Hindlimb muscle (tissue), 1 donor: ENCODE measurements at regions not wholly inside any gene's neighbourhood (a gene's known extent, or its start where the extent isn't known, plus 50 kb on each side); places are given as distances from the start of the nearest gene placed in this dataset.
A peak's percentile ranks its signal among the peaks of the same experiment; 100 is the strongest.

Experiments used
- DNase-seq: peaks from one replicate; pipeline ENCODE4 v3.0.0-alpha.2; 2013

- DNase-seq = no peak
These were observed 211.3 kb downstream of the GPD2 start for GRCh38 chr2:156647377-156648010.

GRCh38 chr2:156648522-156648921, 212.3 kb downstream of the GPD2 start:
- DNase-seq = no peak

- DNase-seq = peak; percentile 38
These were observed 213.4 kb downstream of the GPD2 start for GRCh38 chr2:156649596-156649995.

- DNase-seq = no peak
These were observed 216.5 kb downstream of the GPD2 start for GRCh38 chr2:156652691-156653090.

GRCh38 chr2:156653675-156654074, 217.5 kb downstream of the GPD2 start:
- DNase-seq = no peak

GRCh38 chr2:156657809-156658208, 221.6 kb downstream of the GPD2 start:
- no peak for DNase-seq

- no peak for DNase-seq
These were observed 223.5 kb downstream of the GPD2 start for GRCh38 chr2:156659694-156660093.

- DNase-seq = no peak
These were observed 227.7 kb downstream of the GPD2 start for GRCh38 chr2:156663757-156664409.

- no peak for DNase-seq
These were observed 230.1 kb downstream of the GPD2 start for GRCh38 chr2:156666130-156666785.

- DNase-seq = no peak
These were observed 233.9 kb downstream of the GPD2 start for GRCh38 chr2:156670104-156670503.

- no peak for DNase-seq
These were observed 235.7 kb downstream of the GPD2 start for GRCh38 chr2:156671706-156672361.

GRCh38 chr2:156672556-156673332, 236.6 kb downstream of the GPD2 start:
- DNase-seq = no peak

- DNase-seq = no peak
These were observed 237.1 kb downstream of the GPD2 start for GRCh38 chr2:156673333-156673615.

- no peak for DNase-seq
These were observed 237.8 kb downstream of the GPD2 start for GRCh38 chr2:156673981-156674380.

GRCh38 chr2:156675896-156676295, 239.7 kb downstream of the GPD2 start:
- no peak for DNase-seq

GRCh38 chr2:156679820-156680219, 243.6 kb downstream of the GPD2 start:
- no peak for DNase-seq

- no peak for DNase-seq
These were observed 244.1 kb downstream of the GPD2 start for GRCh38 chr2:156680266-156680665.

- DNase-seq = no peak
These were observed 250.9 kb downstream of the GPD2 start for GRCh38 chr2:156687126-156687525.

GRCh38 chr2:156687715-156688114, 251.5 kb downstream of the GPD2 start:
- no peak for DNase-seq

GRCh38 chr2:156689939-156690338, 253.8 kb downstream of the GPD2 start:
- no peak for DNase-seq

GRCh38 chr2:156691014-156691413, 254.8 kb downstream of the GPD2 start:
- no peak for DNase-seq

- DNase-seq = no peak
These were observed 258.8 kb downstream of the GPD2 start for GRCh38 chr2:156695020-156695419.

- no peak for DNase-seq
These were observed 259.4 kb downstream of the GPD2 start for GRCh38 chr2:156695595-156695994.
